MM.1S (cell line): ENCODE measurements at regions not wholly inside any gene's neighbourhood (a gene's known extent, or its start where the extent isn't known, plus 50 kb on each side); places are given as distances from the start of the nearest gene placed in this dataset.

Source experiments
- DNase-seq: peaks from one replicate; pipeline ENCODE4 v3.0.0-alpha.2; 2015
- H2AFZ ChIP-seq: fragments of 300-600 bp; sonication (generic); 2 replicates; pipeline ENCODE4 v1.6.0; 2016; ENCODE audit warnings: antibody characterized with exemption, low read length
- H3F3A ChIP-seq: fragments of 300-600 bp; sonication (generic); 2 replicates; pipeline ENCODE4 v1.6.1; 2016; ENCODE audit warnings: mild to moderate bottlenecking, antibody characterized with exemption, low read length, moderate library complexity, mixed read lengths; ENCODE audit not compliant: insufficient read depth
- H3K27ac ChIP-seq: fragments of 300-600 bp; sonication (generic); 2 replicates; pipeline ENCODE4 v1.5.1; 2016; ENCODE audit warnings: mild to moderate bottlenecking, low read length
- H3K27me3 ChIP-seq: fragments of 300-600 bp; sonication (generic); replicated peaks from 2 replicates; pipeline ENCODE4 v1.6.0; 2016; ENCODE audit warnings: low read length; ENCODE audit not compliant: insufficient read depth
- H3K36me3 ChIP-seq: fragments of 300-600 bp; sonication (generic); replicated peaks from 2 replicates; pipeline ENCODE4 v1.6.1; 2016; ENCODE audit warnings: mild to moderate bottlenecking, low read length, mixed read lengths; ENCODE audit not compliant: insufficient read depth
- H3K4me1 ChIP-seq: fragments of 300-600 bp; sonication (generic); 2 replicates; pipeline ENCODE4 v1.6.1; 2016; ENCODE audit warnings: low read length, mixed read lengths
- H3K4me2 ChIP-seq: fragments of 300-600 bp; sonication (generic); 2 replicates; pipeline ENCODE4 v1.6.0; 2016; ENCODE audit warnings: low read depth, low read length
- H3K4me3 ChIP-seq: fragments of 300-600 bp; sonication (generic); 2 replicates; pipeline ENCODE4 v1.5.1; 2016; ENCODE audit warnings: low read length, mixed read lengths
- H3K79me2 ChIP-seq: fragments of 300-600 bp; sonication (generic); 2 replicates; pipeline ENCODE4 v1.6.1; 2016; ENCODE audit warnings: mixed run types, low read length, mixed read lengths
- H3K9ac ChIP-seq: fragments of 300-600 bp; sonication (generic); 2 replicates; pipeline ENCODE4 v1.6.1; 2016; ENCODE audit warnings: low read length, mixed read lengths
- H3K9me2 ChIP-seq: fragments of 300-600 bp; sonication (generic); replicated peaks from 2 replicates; pipeline ENCODE4 v1.6.1; 2016; ENCODE audit warnings: mild to moderate bottlenecking, low read length, mixed read lengths; ENCODE audit not compliant: insufficient read depth
- H3K9me3 ChIP-seq: fragments of 300-600 bp; sonication (generic); replicated peaks from 2 replicates; pipeline ENCODE4 v1.6.1; 2016; ENCODE audit warnings: mild to moderate bottlenecking, low read length, mixed read lengths; ENCODE audit not compliant: insufficient read depth
- H4K20me1 ChIP-seq: fragments of 300-600 bp; sonication (generic); 2 replicates; pipeline ENCODE4 v1.6.1; 2016; ENCODE audit warnings: mild to moderate bottlenecking, low read length, moderate library complexity, mixed read lengths; ENCODE audit not compliant: insufficient read depth
- CTCF ChIP-seq: fragments of 300-600 bp; sonication (generic); IDR thresholded peaks from 2 replicates; pipeline ENCODE4 v1.5.1; 2016; ENCODE audit warnings: antibody characterized with exemption, low read length, mixed read lengths
- EZH2 ChIP-seq: fragments of 300-600 bp; sonication (generic); optimal IDR thresholded peaks from 2 replicates; pipeline ENCODE3; 2017; ENCODE audit warnings: low read depth, mild to moderate bottlenecking, antibody characterized with exemption, low read length, mixed read lengths
- EZH2phosphoT487 ChIP-seq: fragments of 300-600 bp; sonication (generic); IDR thresholded peaks from 2 replicates; pipeline ENCODE4 v1.6.1; 2018; ENCODE audit warnings: antibody characterized with exemption, low read length

GRCh38 chr4:24472514-24473308, 111.6 kb downstream of the DHX15 start:
- no peaks in the 10 kb centered on the region for H3K9me3 ChIP-seq
- no peaks in the 10 kb centered on the region for H3K36me3 ChIP-seq
- H3K27ac ChIP-seq, result peak overlapping the region; percentile 20; the same call in 1 of the 2 replicates
- DNase-seq, result peak; percentile 90
- H3K4me3 ChIP-seq, result peak overlapping the region; percentile 71
- H3K27me3 ChIP-seq, result peaks cover 9% of the 10 kb centered on the region; the same call in 1 of the 2 replicates
- H3K4me1 ChIP-seq, result no peaks in the 10 kb centered on the region
- H3K79me2 ChIP-seq, result no peaks in the 10 kb centered on the region
- peaks cover 5% of the 10 kb centered on the region; the same call in 1 of the 2 replicates for H3F3A ChIP-seq
- no peaks in the 10 kb centered on the region for H3K9me2 ChIP-seq
- no peaks in the 10 kb centered on the region for H4K20me1 ChIP-seq
- H3K4me2 ChIP-seq, result peak overlapping the region; percentile 99
- H2AFZ ChIP-seq, result peak overlapping the region; percentile 53
- peak overlapping the region; percentile 49; the same call in 1 of the 2 replicates for H3K9ac ChIP-seq
- no peak for TF ChIP-seq EZH2
- TF ChIP-seq CTCF, result peak; percentile 76
- TF ChIP-seq EZH2phosphoT487, result no peak

- H3K27ac ChIP-seq, result no peak overlapping the region
- H3K4me3 ChIP-seq, result peak overlapping the region; percentile 71
- H3K4me2 ChIP-seq, result peak overlapping the region; percentile 99
- peak overlapping the region; percentile 53 for H2AFZ ChIP-seq
- TF ChIP-seq CTCF (no peak), EZH2phosphoT487 (no peak), EZH2 (no peak)
- H3K79me2 ChIP-seq, result no peaks in the 10 kb centered on the region
- no peaks in the 10 kb centered on the region for H3K9me3 ChIP-seq
- no peaks in the 10 kb centered on the region for H3K36me3 ChIP-seq
- peaks cover 9% of the 10 kb centered on the region; the same call in 1 of the 2 replicates for H3K27me3 ChIP-seq
- H3F3A ChIP-seq, result peaks cover 5% of the 10 kb centered on the region; the same call in 1 of the 2 replicates
- no peak for DNase-seq
- no peaks in the 10 kb centered on the region for H4K20me1 ChIP-seq
- H3K4me1 ChIP-seq, result no peaks in the 10 kb centered on the region
- H3K9me2 ChIP-seq, result no peaks in the 10 kb centered on the region
- H3K9ac ChIP-seq, result peak overlapping the region; percentile 49; the same call in 1 of the 2 replicates
Observed at GRCh38 chr4:24472161-24472510, 112.2 kb downstream of the DHX15 start.

GRCh38 chr4:24471486-24472160, 112.7 kb downstream of the DHX15 start:
- Histone ChIP-seq H3K27ac (no peak overlapping the region), H3K9ac (no peak overlapping the region), H3K36me3 (no peaks in the 10 kb centered on the region), H3K27me3 (peaks cover 9% of the 10 kb centered on the region; the same call in 1 of the 2 replicates), H3K9me3 (no peaks in the 10 kb centered on the region), H3K79me2 (no peaks in the 10 kb centered on the region), H2AFZ (peak overlapping the region; percentile 53), H3F3A (peaks cover 5% of the 10 kb centered on the region; the same call in 1 of the 2 replicates), H3K4me2 (peak overlapping the region; percentile 99), H4K20me1 (no peaks in the 10 kb centered on the region), H3K4me1 (no peaks in the 10 kb centered on the region), H3K4me3 (peak overlapping the region; percentile 71), H3K9me2 (no peaks in the 10 kb centered on the region)
- no peak for DNase-seq
- TF ChIP-seq CTCF, result no peak
- no peak for TF ChIP-seq EZH2
- no peak for TF ChIP-seq EZH2phosphoT487
